Mucosa of descending colon (tissue), 3 donors: ENCODE measurements at regions not wholly inside any gene's neighbourhood (a gene's known extent, or its start where the extent isn't known, plus 50 kb on each side); places are given as distances from the start of the nearest gene placed in this dataset.

Source experiments
- ATAC-seq: fragments of 200-7000 bp; cut with Tn5 transposase; one replicate; pipeline ENCODE4 v1.9.1; 2020; ENCODE audit warnings: mild to moderate bottlenecking, moderate library complexity
- DNase-seq, 3 donors: peaks; one replicate each; pipeline ENCODE4 v3.0.0-alpha.2; 2020
- H3K36me3 ChIP-seq: fragments of 200-600 bp; one replicate; pipeline ENCODE4 v1.8.0; 2021; ENCODE audit warnings: low read depth, mild to moderate bottlenecking
- H3K4me1 ChIP-seq: fragments of 200-600 bp; one replicate; pipeline ENCODE4 v1.8.0; 2021; ENCODE audit warnings: low read depth, mild to moderate bottlenecking
- H3K4me3 ChIP-seq: fragments of 200-600 bp; one replicate; pipeline ENCODE4 v1.8.0; 2021; ENCODE audit warnings: mild to moderate bottlenecking
- H3K9me3 ChIP-seq: fragments of 200-600 bp; one replicate; pipeline ENCODE4 v1.8.0; 2021; ENCODE audit warnings: mild to moderate bottlenecking
- CTCF ChIP-seq: fragments of 200-600 bp; IDR thresholded peaks from one replicate; pipeline ENCODE4 v1.8.0; 2022; ENCODE audit warnings: antibody characterized with exemption, mild to moderate bottlenecking
- intact Hi-C, 2 donors: fragments of 100-400 bp; cut with DNase I in 1 of 2; cut with micrococcal nuclease in 1 of 2; formaldehyde crosslinking; loops; one replicate each; pipeline versions ENCODE4 v1.11.0 to v1.11.1; 2022; cut with DNase I, micrococcal nuclease
- donor health status: DM: no; HTN: no; CAD: no; lungs with moderate emphysema.
- donor health status: DM: no; HTN: no; CAD: no.
- donor health status: DM: no; HTN: yes; CAD: no.

DNA sequence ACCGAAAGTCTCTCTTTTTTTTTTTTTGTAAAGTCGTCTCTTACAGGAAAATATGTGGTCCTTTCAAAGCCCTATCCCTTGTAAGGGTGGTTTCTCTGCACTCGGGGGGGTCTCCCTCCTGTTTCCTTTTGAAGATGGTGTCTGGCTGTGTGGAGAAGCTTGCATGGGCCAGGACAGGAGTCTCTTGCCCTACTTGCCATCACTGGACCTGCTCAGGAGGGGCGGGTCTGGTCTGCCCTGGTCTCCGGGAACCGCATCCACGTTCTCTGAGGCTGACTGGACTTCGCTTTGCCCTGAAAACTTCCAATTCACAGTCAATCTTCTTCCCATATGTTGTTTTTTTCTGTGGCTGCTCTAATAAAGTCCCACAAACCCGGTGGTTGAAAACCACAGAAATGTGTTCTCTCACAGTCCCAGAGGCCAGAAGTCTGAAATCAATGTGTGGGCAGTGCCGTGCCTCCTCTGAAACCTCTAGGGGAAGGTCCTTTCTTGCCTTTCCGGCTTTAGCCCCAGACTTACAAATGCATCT lies 92.9 kb upstream of the IER5L start:
- Histone ChIP-seq H3K4me1 (peaks cover 2% of the 10 kb centered on the region), H3K36me3 (no peaks in the 10 kb centered on the region), H3K4me3 (no peak overlapping the region), H3K9me3 (no peaks in the 10 kb centered on the region)
- ATAC-seq (peak; percentile 25), DNase-seq (peak in 2 of 3 donors; percentile 14 to 39)
- intact Hi-C loops: no loop called here
- TF ChIP-seq CTCF: no peak

DNA sequence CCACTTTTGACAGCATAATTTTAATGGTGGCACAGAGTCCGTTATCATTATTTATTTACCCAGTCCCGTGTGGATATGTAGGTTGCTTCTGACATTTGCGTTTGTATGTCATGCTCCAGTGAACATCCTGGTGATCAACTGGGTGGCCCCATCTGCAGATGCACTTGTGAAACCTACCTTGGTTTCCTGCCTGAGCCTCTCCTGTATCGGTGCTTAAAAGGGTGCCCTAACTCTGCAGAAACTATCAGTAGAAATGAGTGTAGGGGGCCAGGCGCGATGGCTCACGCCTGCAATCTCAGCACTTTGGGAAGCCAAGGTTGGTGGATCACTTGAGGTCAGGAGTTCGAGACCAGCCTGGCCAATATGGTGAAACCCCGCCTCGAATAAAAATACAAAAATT lies 92.1 kb upstream of the IER5L start:
- ATAC-seq: peak; percentile 76
- intact Hi-C loops: no loop called here

GRCh38 chr9:129267141-129267540 lies 89.1 kb upstream of the IER5L start:
- no peak for ATAC-seq
- Histone ChIP-seq H3K4me1 (peaks cover 2% of the 10 kb centered on the region), H3K36me3 (no peaks in the 10 kb centered on the region), H3K4me3 (no peak overlapping the region), H3K9me3 (no peaks in the 10 kb centered on the region)
- TF ChIP-seq CTCF: no peak
- intact Hi-C loops: no loop called here
- DNase-seq: peak in 1 of 3 donors; percentile 28

More for the DNA sequence above, 92.1 kb upstream of the IER5L start:
- Histone ChIP-seq H3K36me3 (no peaks in the 10 kb centered on the region), H3K9me3 (no peaks in the 10 kb centered on the region), H3K4me1 (peaks cover 2% of the 10 kb centered on the region), H3K4me3 (no peak overlapping the region)
- TF ChIP-seq CTCF: no peak
- DNase-seq: peak in 2 of 3 donors; percentile 34 to 53

DNA sequence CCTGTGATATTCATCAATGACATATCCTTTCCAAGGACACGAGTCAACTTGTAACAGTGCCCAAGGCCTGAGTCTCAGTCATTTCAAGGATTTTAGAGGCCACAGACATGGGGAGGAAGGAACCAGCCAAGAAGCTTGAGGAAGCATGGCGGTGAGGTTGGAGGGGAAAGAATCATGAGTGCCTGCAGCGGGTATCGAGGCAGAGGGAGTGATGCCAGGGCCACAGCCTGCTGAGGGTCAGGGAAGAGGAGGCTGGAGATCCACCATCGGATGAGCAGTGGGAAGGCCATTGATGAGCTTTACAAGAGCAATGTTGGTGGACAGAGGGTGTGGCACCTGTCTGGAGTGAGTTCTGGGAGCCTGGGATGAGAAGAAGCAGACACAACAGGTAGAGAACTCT lies 88.5 kb upstream of the IER5L start:
- Histone ChIP-seq H3K4me3 (no peak overlapping the region), H3K9me3 (no peaks in the 10 kb centered on the region), H3K4me1 (peaks cover 2% of the 10 kb centered on the region), H3K36me3 (no peaks in the 10 kb centered on the region)
- ATAC-seq (no peak), DNase-seq (peak in 1 of 3 donors; percentile 22)
- no peak for TF ChIP-seq CTCF
- intact Hi-C loops: no loop called here

- no peak for ATAC-seq
- intact Hi-C loops: no loop called here
- Histone ChIP-seq H3K36me3 (no peaks in the 10 kb centered on the region), H3K4me1 (no peaks in the 10 kb centered on the region), H3K4me3 (no peak overlapping the region), H3K9me3 (no peaks in the 10 kb centered on the region)
- no peak for TF ChIP-seq CTCF
- DNase-seq: no peak
Observed at GRCh38 chr9:129264388-129264787, 86.3 kb upstream of the IER5L start.

- DNase-seq: peak in 1 of 3 donors; percentile 19
Observed at GRCh38 chr9:129263836-129264235, 85.8 kb upstream of the IER5L start.

More at GRCh38 chr9:129263836-129264235, 85.8 kb upstream of the IER5L start:
- Histone ChIP-seq H3K4me3 (no peak overlapping the region), H3K9me3 (no peaks in the 10 kb centered on the region), H3K36me3 (no peaks in the 10 kb centered on the region), H3K4me1 (peaks cover 1% of the 10 kb centered on the region)
- no peak for ATAC-seq
- TF ChIP-seq CTCF: no peak
- intact Hi-C loops: no loop called here
